Osteoblast (primary cell): ENCODE measurements at regions not wholly inside any gene's neighbourhood (a gene's known extent, or its start where the extent isn't known, plus 50 kb on each side); places are given as distances from the start of the nearest gene placed in this dataset.

Experiments used
- DNase-seq: peaks from one replicate; pipeline ENCODE4 v3.0.0; 2011; ENCODE audit warnings: low spot score, mixed read lengths; ENCODE audit not compliant: insufficient read length; ENCODE audit errors: missing footprints
- H2AFZ ChIP-seq: 2 replicates; pipeline ENCODE4 v1.6.0; 2011; ENCODE audit warnings: mild to moderate bottlenecking, low read length
- H3K27ac ChIP-seq: 2 replicates; pipeline ENCODE4 v1.5.1; 2011; ENCODE audit warnings: mild to moderate bottlenecking, low read depth, low read length, moderate library complexity
- H3K27me3 ChIP-seq: 2 replicates; pipeline ENCODE4 v1.6.0; 2012; ENCODE audit warnings: mild to moderate bottlenecking, control low read depth, inconsistent platforms, low read length, moderate library complexity; ENCODE audit not compliant: insufficient read depth
- H3K36me3 ChIP-seq: 2 replicates; pipeline ENCODE4 v1.5.1; 2011; ENCODE audit warnings: mild to moderate bottlenecking, low read length, control low read depth, moderate library complexity; ENCODE audit not compliant: insufficient read depth
- H3K4me1 ChIP-seq: 2 replicates; pipeline ENCODE4 v1.5.1; 2011; ENCODE audit warnings: mild to moderate bottlenecking, low read length, control low read depth, moderate library complexity; ENCODE audit not compliant: insufficient read depth
- H3K4me2 ChIP-seq: 2 replicates; pipeline ENCODE4 v1.6.0; 2011; ENCODE audit warnings: mild to moderate bottlenecking, low read length; ENCODE audit not compliant: insufficient read depth
- H3K4me3 ChIP-seq: fragments of 200-600 bp; sonication (generic); 3 replicates; pipeline ENCODE4 v1.5.1; 2012; ENCODE audit warnings: mild to moderate bottlenecking, low read length, inconsistent platforms; ENCODE audit not compliant: insufficient read depth
- H3K79me2 ChIP-seq: 2 replicates; pipeline ENCODE4 v1.6.0; 2012; ENCODE audit warnings: mild to moderate bottlenecking, low read length, control low read depth, inconsistent platforms; ENCODE audit not compliant: insufficient read depth
- H3K9me3 ChIP-seq: 2 replicates; pipeline ENCODE4 v1.5.1; 2011; ENCODE audit warnings: low read depth, low read length, control low read depth
- H4K20me1 ChIP-seq: 2 replicates; pipeline ENCODE4 v1.6.0; 2012; ENCODE audit warnings: mild to moderate bottlenecking, low read length, control low read depth; ENCODE audit not compliant: insufficient read depth
- CTCF ChIP-seq: IDR thresholded peaks from 2 replicates; pipeline ENCODE4 v1.5.1; 2011; ENCODE audit warnings: mild to moderate bottlenecking, low read depth, low read length, moderate library complexity; ENCODE audit errors: extremely low read depth

GRCh38 chr13:84481958-84482357 is 599.7 kb upstream of the SLITRK1 start:
- TF ChIP-seq CTCF = no peak
- Histone ChIP-seq H3K4me2 (no peak overlapping the region), H3K27ac (no peak overlapping the region), H2AFZ (no peak overlapping the region), H3K79me2 (no peaks in the 10 kb centered on the region), H3K36me3 (no peaks in the 10 kb centered on the region), H3K9me3 (no peaks in the 10 kb centered on the region), H4K20me1 (no peaks in the 10 kb centered on the region), H3K4me3 (no peak overlapping the region), H3K27me3 (no peaks in the 10 kb centered on the region), H3K4me1 (peaks cover 12% of the 10 kb centered on the region)
- DNase-seq = peak; percentile 69

GRCh38 chr13:84479656-84480055 is 597.4 kb upstream of the SLITRK1 start:
- TF ChIP-seq CTCF = no peak
- Histone ChIP-seq H3K27ac (peak overlapping the region; percentile 46), H3K36me3 (no peaks in the 10 kb centered on the region), H3K9me3 (no peaks in the 10 kb centered on the region), H3K4me3 (no peak overlapping the region), H4K20me1 (no peaks in the 10 kb centered on the region), H3K4me1 (peaks cover 12% of the 10 kb centered on the region), H3K79me2 (no peaks in the 10 kb centered on the region), H2AFZ (no peak overlapping the region), H3K4me2 (no peak overlapping the region), H3K27me3 (no peaks in the 10 kb centered on the region)
- no peak for DNase-seq

GRCh38 chr13:84470528-84470927 is 588.3 kb upstream of the SLITRK1 start:
- no peaks in the 10 kb centered on the region for H3K27me3 ChIP-seq
- no peak overlapping the region for H2AFZ ChIP-seq
- H3K27ac ChIP-seq = no peak overlapping the region
- H3K79me2 ChIP-seq = no peaks in the 10 kb centered on the region
- H3K36me3 ChIP-seq = no peaks in the 10 kb centered on the region
- no peaks in the 10 kb centered on the region for H4K20me1 ChIP-seq
- no peak overlapping the region for H3K4me3 ChIP-seq
- no peak overlapping the region for H3K4me2 ChIP-seq
- TF ChIP-seq CTCF = no peak
- no peaks in the 10 kb centered on the region for H3K9me3 ChIP-seq
- DNase-seq = no peak
- no peaks in the 10 kb centered on the region for H3K4me1 ChIP-seq

- no peaks in the 10 kb centered on the region for H3K9me3 ChIP-seq
- H4K20me1 ChIP-seq = no peaks in the 10 kb centered on the region
- no peak overlapping the region for H3K4me3 ChIP-seq
- H3K79me2 ChIP-seq = no peaks in the 10 kb centered on the region
- TF ChIP-seq CTCF = no peak
- no peaks in the 10 kb centered on the region for H3K36me3 ChIP-seq
- no peaks in the 10 kb centered on the region for H3K4me1 ChIP-seq
- H2AFZ ChIP-seq = no peak overlapping the region
- no peak for DNase-seq
- no peak overlapping the region for H3K27ac ChIP-seq
- H3K4me2 ChIP-seq = no peak overlapping the region
- H3K27me3 ChIP-seq = no peaks in the 10 kb centered on the region
Measured at GRCh38 chr13:84466461-84466860, 584.2 kb upstream of the SLITRK1 start.
